ENCODE measurements at regions not wholly inside any gene's neighbourhood (a gene's known extent, or its start where the extent isn't known, plus 50 kb on each side); places are given as distances from the start of the nearest gene placed in this dataset.
A peak's percentile ranks its signal among the peaks of the same experiment; 100 is the strongest.

- no peak for DNase-seq (ENCODE audit: low read depth)
Observed at GRCh38 chr7:86972072-86972471, 87.4 kb downstream of the ELAPOR2 start.

GRCh38 chr7:86970986-86971385 is 88.5 kb downstream of the ELAPOR2 start:
- DNase-seq (ENCODE audit: low read depth) = no peak

GRCh38 chr7:86970547-86970946 is 88.9 kb downstream of the ELAPOR2 start:
- DNase-seq (ENCODE audit: low read depth) = no peak

GRCh38 chr7:86969865-86970264 is 89.6 kb downstream of the ELAPOR2 start:
- no peak for DNase-seq (ENCODE audit: low read depth)

GRCh38 chr7:86968618-86969017 is 90.8 kb downstream of the ELAPOR2 start:
- DNase-seq (ENCODE audit: low read depth) = no peak

GRCh38 chr7:86966916-86967315 is 92.5 kb downstream of the ELAPOR2 start:
- DNase-seq (ENCODE audit: low read depth) = no peak

GRCh38 chr7:86965727-86966120 is 93.7 kb downstream of the ELAPOR2 start:
- DNase-seq (ENCODE audit: low read depth) = no peak

- DNase-seq (ENCODE audit: low read depth) = no peak
Observed at GRCh38 chr7:86964973-86965726, 94.3 kb downstream of the ELAPOR2 start.

- no peak for DNase-seq (ENCODE audit: low read depth)
Observed at GRCh38 chr7:86963599-86964230, 95.7 kb downstream of the ELAPOR2 start.

GRCh38 chr7:86962623-86963022 is 96.8 kb downstream of the ELAPOR2 start:
- no peak for DNase-seq (ENCODE audit: low read depth)

GRCh38 chr7:86961686-86962085 is 97.8 kb downstream of the ELAPOR2 start:
- peak; percentile 11 for DNase-seq (ENCODE audit: low read depth)

GRCh38 chr7:86958380-86958779 is 101.1 kb downstream of the ELAPOR2 start:
- DNase-seq (ENCODE audit: low read depth) = no peak

GRCh38 chr7:86956567-86956966 is 102.9 kb downstream of the ELAPOR2 start:
- DNase-seq (ENCODE audit: low read depth) = no peak

- no peak for DNase-seq (ENCODE audit: low read depth)
Observed at GRCh38 chr7:86955895-86956503, 103.5 kb downstream of the ELAPOR2 start.

- DNase-seq (ENCODE audit: low read depth) = no peak
Observed at GRCh38 chr7:86954971-86955370, 104.5 kb downstream of the ELAPOR2 start.

GRCh38 chr7:86953653-86954336 is 105.7 kb downstream of the ELAPOR2 start:
- peak; percentile 27 for DNase-seq (ENCODE audit: low read depth)

GRCh38 chr7:86953219-86953618 is 106.2 kb downstream of the ELAPOR2 start:
- DNase-seq (ENCODE audit: low read depth) = no peak

- no peak for DNase-seq (ENCODE audit: low read depth)
Observed at GRCh38 chr7:86951895-86952294, 107.6 kb downstream of the ELAPOR2 start.

GRCh38 chr7:86950944-86951343 is 108.5 kb downstream of the ELAPOR2 start:
- DNase-seq (ENCODE audit: low read depth) = no peak

GRCh38 chr7:86950360-86950759 is 109.1 kb downstream of the ELAPOR2 start:
- no peak for DNase-seq (ENCODE audit: low read depth)

- no peak for DNase-seq (ENCODE audit: low read depth)
Observed at GRCh38 chr7:86949779-86950260, 109.6 kb downstream of the ELAPOR2 start.

- no peak for DNase-seq (ENCODE audit: low read depth)
Observed at GRCh38 chr7:86949052-86949778, 110.2 kb downstream of the ELAPOR2 start.

All from renal cortical epithelial cell (primary cell).